SK-N-SH treated with all-trans-retinoic acid at 6 μM for 48 hours (cell line): ENCODE measurements at regions not wholly inside any gene's neighbourhood (a gene's known extent, or its start where the extent isn't known, plus 50 kb on each side); places are given as distances from the start of the nearest gene placed in this dataset.
"Not testable (repeated sequence)": the region's sequence is repeated elsewhere in the genome, so short reads cannot be mapped to it uniquely, and the experiment has no call there.

Experiments
- BACH2 ChIP-seq: fragments of 250-450 bp; sonication (Bioruptor Pico); IDR thresholded peaks from 2 replicates; pipeline ENCODE4 v1.9.0; 2021; ENCODE audit warnings: mild to moderate bottlenecking, borderline replicate concordance
- CREB5 ChIP-seq: fragments of 250-450 bp; sonication (Bioruptor Pico); IDR thresholded peaks from 2 replicates; pipeline ENCODE4 v1.5.1; 2020; ENCODE audit warnings: low read depth, mild to moderate bottlenecking, moderate library complexity
- ESRRG ChIP-seq: fragments of 250-450 bp; sonication (Bioruptor Pico); IDR thresholded peaks from 2 replicates; pipeline ENCODE4 v1.6.1; 2021; ENCODE audit warnings: mild to moderate bottlenecking
- PATZ1 ChIP-seq: fragments of 250-450 bp; sonication (Bioruptor Pico); IDR thresholded peaks from 2 replicates; pipeline ENCODE4 v1.8.0; 2020; ENCODE audit warnings: mild to moderate bottlenecking, moderate library complexity, borderline replicate concordance
- SNAI2 ChIP-seq: fragments of 250-450 bp; sonication (Bioruptor Pico); IDR thresholded peaks from 2 replicates; pipeline ENCODE4 v1.5.0; 2020; ENCODE audit warnings: mild to moderate bottlenecking, moderate library complexity
- ZFP3 ChIP-seq: fragments of 250-450 bp; sonication (Bioruptor Pico); IDR thresholded peaks from 2 replicates; pipeline ENCODE4 v1.5.0; 2020; ENCODE audit warnings: mild to moderate bottlenecking, moderate library complexity

GRCh38 chr13:76659074-76659473 is 227.1 kb downstream of the KCTD12 start:
- TF ChIP-seq ZFP3 (CRISPR knock-in tag); ESRRG; SNAI2 (CRISPR knock-in tag); PATZ1 (CRISPR knock-in tag); CREB5 (CRISPR knock-in tag); BACH2 (CRISPR knock-in tag): not testable (repeated sequence)
